WTC11 (cell line): ENCODE measurements at regions not wholly inside any gene's neighbourhood (a gene's known extent, or its start where the extent isn't known, plus 50 kb on each side); places are given as distances from the start of the nearest gene placed in this dataset.

ENCODE experiments used
- CBFB ChIP-seq: sonication (generic); formaldehyde crosslinking; IDR thresholded peaks from 2 replicates; pipeline ENCODE4 v1.8.1; 2022; ENCODE audit warnings: mild to moderate bottlenecking, low read depth, missing genetic modification reagents
- ESRRA ChIP-seq: sonication (generic); formaldehyde crosslinking; IDR thresholded peaks from 2 replicates; pipeline ENCODE4 v1.8.1; 2022; ENCODE audit warnings: mild to moderate bottlenecking, missing genetic modification reagents, borderline replicate concordance
- NFYB ChIP-seq: sonication (generic); formaldehyde crosslinking; conservative IDR thresholded peaks from 2 replicates; pipeline ENCODE4 v1.8.0; 2022; ENCODE audit warnings: low read depth, missing genetic modification reagents
- SP1 ChIP-seq: sonication (generic); formaldehyde crosslinking; conservative IDR thresholded peaks from 2 replicates; pipeline ENCODE4 v1.8.1; 2022; ENCODE audit warnings: missing genetic modification reagents
- ZNF121 ChIP-seq: sonication (generic); formaldehyde crosslinking; IDR thresholded peaks from 2 replicates; pipeline ENCODE4 v1.8.0; 2023; ENCODE audit warnings: missing genetic modification reagents
- TF ChIP-seq, protein P1 (sequence below): fragments of 200-600 bp; IDR thresholded peaks from 2 replicates; pipeline ENCODE4 v1.8.0; 2022; ENCODE audit warnings: antibody characterized with exemption
- TF ChIP-seq, protein P2 (sequence below): sonication (generic); formaldehyde crosslinking; IDR thresholded peaks from 2 replicates; pipeline ENCODE4 v1.8.1; 2022; ENCODE audit warnings: low read depth, missing genetic modification reagents, borderline replicate concordance

DNA sequence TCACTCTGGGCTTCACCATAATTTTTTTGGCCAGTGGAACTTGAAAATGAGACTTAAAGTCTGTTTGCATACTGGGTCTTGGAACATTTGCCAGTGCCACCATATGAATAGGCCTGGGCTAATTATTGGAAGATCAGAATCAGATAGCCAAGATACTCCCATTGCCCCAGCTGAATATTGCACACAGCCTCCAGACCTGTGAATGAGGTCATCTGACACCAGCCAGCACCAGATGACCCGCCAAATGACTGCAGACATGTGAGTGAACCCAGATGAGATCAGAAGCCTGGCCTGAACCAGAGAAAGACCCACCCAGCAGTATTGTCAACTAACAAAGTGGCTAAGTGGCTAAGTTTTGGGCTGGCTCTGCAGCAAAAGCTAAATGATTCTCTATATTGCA lies 220.5 kb upstream of the MPDZ start:
- TF ChIP-seq, protein P1, sequence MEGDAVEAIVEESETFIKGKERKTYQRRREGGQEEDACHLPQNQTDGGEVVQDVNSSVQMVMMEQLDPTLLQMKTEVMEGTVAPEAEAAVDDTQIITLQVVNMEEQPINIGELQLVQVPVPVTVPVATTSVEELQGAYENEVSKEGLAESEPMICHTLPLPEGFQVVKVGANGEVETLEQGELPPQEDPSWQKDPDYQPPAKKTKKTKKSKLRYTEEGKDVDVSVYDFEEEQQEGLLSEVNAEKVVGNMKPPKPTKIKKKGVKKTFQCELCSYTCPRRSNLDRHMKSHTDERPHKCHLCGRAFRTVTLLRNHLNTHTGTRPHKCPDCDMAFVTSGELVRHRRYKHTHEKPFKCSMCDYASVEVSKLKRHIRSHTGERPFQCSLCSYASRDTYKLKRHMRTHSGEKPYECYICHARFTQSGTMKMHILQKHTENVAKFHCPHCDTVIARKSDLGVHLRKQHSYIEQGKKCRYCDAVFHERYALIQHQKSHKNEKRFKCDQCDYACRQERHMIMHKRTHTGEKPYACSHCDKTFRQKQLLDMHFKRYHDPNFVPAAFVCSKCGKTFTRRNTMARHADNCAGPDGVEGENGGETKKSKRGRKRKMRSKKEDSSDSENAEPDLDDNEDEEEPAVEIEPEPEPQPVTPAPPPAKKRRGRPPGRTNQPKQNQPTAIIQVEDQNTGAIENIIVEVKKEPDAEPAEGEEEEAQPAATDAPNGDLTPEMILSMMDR: no peak
- TF ChIP-seq CBFB (CRISPR knock-in tag) (no peak), SP1 (CRISPR knock-in tag) (no peak), ZNF121 (CRISPR knock-in tag) (no peak), ESRRA (CRISPR knock-in tag) (no peak), NFYB (no peak)
- TF ChIP-seq, protein P2, sequence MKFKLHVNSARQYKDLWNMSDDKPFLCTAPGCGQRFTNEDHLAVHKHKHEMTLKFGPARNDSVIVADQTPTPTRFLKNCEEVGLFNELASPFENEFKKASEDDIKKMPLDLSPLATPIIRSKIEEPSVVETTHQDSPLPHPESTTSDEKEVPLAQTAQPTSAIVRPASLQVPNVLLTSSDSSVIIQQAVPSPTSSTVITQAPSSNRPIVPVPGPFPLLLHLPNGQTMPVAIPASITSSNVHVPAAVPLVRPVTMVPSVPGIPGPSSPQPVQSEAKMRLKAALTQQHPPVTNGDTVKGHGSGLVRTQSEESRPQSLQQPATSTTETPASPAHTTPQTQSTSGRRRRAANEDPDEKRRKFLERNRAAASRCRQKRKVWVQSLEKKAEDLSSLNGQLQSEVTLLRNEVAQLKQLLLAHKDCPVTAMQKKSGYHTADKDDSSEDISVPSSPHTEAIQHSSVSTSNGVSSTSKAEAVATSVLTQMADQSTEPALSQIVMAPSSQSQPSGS (CRISPR knock-in tag): no peak
